Body of pancreas (tissue), 4 donors: ENCODE measurements at regions not wholly inside any gene's neighbourhood (a gene's known extent, or its start where the extent isn't known, plus 50 kb on each side); places are given as distances from the start of the nearest gene placed in this dataset.

Experiments
- ATAC-seq: fragments of 150-250 bp; one replicate; pipeline ENCODE4 v1.9.1; 2016
- DNase-seq, 4 donors: peaks; one replicate each; pipeline ENCODE4 v3.0.0-alpha.2; 2019
- H3K27ac ChIP-seq, 4 donors: fragments of 200-600 bp; sonication (generic); 1 replicate in 3 of 4; 2 replicates in 1 of 4; pipeline versions ENCODE4 v1.5.1 to v1.6.1; 2016 to 2019; ENCODE audit warnings: mild to moderate bottlenecking in 1 of 4, mixed read lengths in 1 of 4, moderate library complexity in 1 of 4
- H3K27me3 ChIP-seq, 2 donors: fragments of 200-600 bp; sonication (generic); one replicate each; pipeline ENCODE4 v1.6.0; 2016; ENCODE audit warnings: mild to moderate bottlenecking in 1 of 2
- H3K36me3 ChIP-seq, 2 donors: fragments of 200-600 bp; sonication (generic); replicated peaks in 1 of 2; 2 replicates each; pipeline ENCODE4 v1.5.1; 2016; ENCODE audit warnings: low read depth in 2 of 2; ENCODE audit not compliant: insufficient read depth in 1 of 2
- H3K4me1 ChIP-seq: fragments of 200-600 bp; sonication (generic); one replicate; pipeline ENCODE4 v1.6.0; 2016
- H3K4me3 ChIP-seq, 2 donors: fragments of 200-600 bp; sonication (generic); 1 replicate in 1 of 2; 2 replicates in 1 of 2; pipeline ENCODE4 v1.5.1; 2016 to 2019
- H3K9me3 ChIP-seq, 3 donors: fragments of 200-600 bp; sonication (generic); 1 replicate in 2 of 3; 2 replicates in 1 of 3; pipeline ENCODE4 v1.5.1; 2016
- CTCF ChIP-seq, 7 experiments: fragments of 450-650 bp in 4 of 7; fragments of 200-600 bp in 3 of 7; sonication (generic) in 3 of 7; IDR thresholded peaks; one replicate each; pipeline ENCODE4 v1.5.1; 2016 to 2019; ENCODE audit warnings: antibody characterized with exemption in 7 of 7
- POLR2A ChIP-seq, 3 donors: fragments of 450-650 bp; IDR thresholded peaks; one replicate each; pipeline ENCODE4 v1.6.1; 2016; ENCODE audit warnings: antibody characterized with exemption in 3 of 3, mild to moderate bottlenecking in 2 of 3
- WGBS, 2 donors: methylation state at CpG; one replicate each; pipeline ENCODE4 v1.1.5; 2017; 5-methylcytosine and 5-hydroxymethylcytosine counted together
- intact Hi-C: fragments of 100-400 bp; cut with DNase I; formaldehyde crosslinking; loops from one replicate; pipeline ENCODE4 v1.15.1; 2023

GRCh38 chr1:4019147-4019521, 119.1 kb upstream of the C1orf174 start:
- Histone ChIP-seq H3K4me1 (no peaks in the 10 kb centered on the region), H3K4me3 (no peak overlapping the region), H3K27me3 (peaks cover 0 to 7% of the 10 kb centered on the region in 2 donors), H3K36me3 (no peaks in the 10 kb centered on the region), H3K9me3 (no peaks in the 10 kb centered on the region), H3K27ac (no peak overlapping the region)
- DNase-seq (no peak), ATAC-seq (no peak)
- intact Hi-C loops = no loop called here
- 61 to 63% methylated on average over 13 of the region's 13 CpGs for WGBS, 2 donors
- TF ChIP-seq CTCF (IDR thresholded peaks at IDR 0.05) (no peak), POLR2A (IDR thresholded peaks at IDR 0.05) (no peak)

- ATAC-seq = no peak
- H3K4me1 ChIP-seq = no peaks in the 10 kb centered on the region
- no peaks in the 10 kb centered on the region for H3K36me3 ChIP-seq
- H3K4me3 ChIP-seq = no peak overlapping the region
- H3K9me3 ChIP-seq = no peaks in the 10 kb centered on the region
- H3K27ac ChIP-seq = no peak overlapping the region
- intact Hi-C loops = no loop called here
- WGBS, 2 donors = 54 to 66% methylated on average over 15 of the region's 15 CpGs
- TF ChIP-seq CTCF (IDR thresholded peaks at IDR 0.05) (no peak), POLR2A (IDR thresholded peaks at IDR 0.05) (no peak)
- H3K27me3 ChIP-seq = peaks cover 0 to 7% of the 10 kb centered on the region in 2 donors
- no peak for DNase-seq
These were observed 119.7 kb upstream of the C1orf174 start for GRCh38 chr1:4019606-4020331.

GRCh38 chr1:4020449-4020848, 120.4 kb upstream of the C1orf174 start:
- WGBS, 2 donors = 43 to 78% methylated on average over 3 to 9 of the region's 9 CpGs
- intact Hi-C loops = no loop called here
- no peak for TF ChIP-seq CTCF (IDR thresholded peaks at IDR 0.05)
- TF ChIP-seq POLR2A (IDR thresholded peaks at IDR 0.05) = no peak
- Histone ChIP-seq H3K4me3 (no peak overlapping the region), H3K9me3 (no peaks in the 10 kb centered on the region), H3K27me3 (peaks cover 0 to 4% of the 10 kb centered on the region in 2 donors), H3K36me3 (no peaks in the 10 kb centered on the region), H3K27ac (no peak overlapping the region), H3K4me1 (no peaks in the 10 kb centered on the region)
- no peak for ATAC-seq
- no peak for DNase-seq

- TF ChIP-seq POLR2A (IDR thresholded peaks at IDR 0.05) = no peak
- TF ChIP-seq CTCF (IDR thresholded peaks at IDR 0.05) = no peak
- no peak overlapping the region for H3K4me3 ChIP-seq
- ATAC-seq (no peak), DNase-seq (no peak)
- H3K9me3 ChIP-seq = no peaks in the 10 kb centered on the region
- intact Hi-C loops = no loop called here
- WGBS, 2 donors = 62 to 78% methylated on average over 8 to 16 of the region's 16 CpGs
- H3K27me3 ChIP-seq = no peaks in the 10 kb centered on the region
- no peaks in the 10 kb centered on the region for H3K36me3 ChIP-seq
- H3K4me1 ChIP-seq = no peaks in the 10 kb centered on the region
- no peak overlapping the region for H3K27ac ChIP-seq
These were observed 121.3 kb upstream of the C1orf174 start for GRCh38 chr1:4021136-4021973.
